ENCODE measurements at regions not wholly inside any gene's neighbourhood (a gene's known extent, or its start where the extent isn't known, plus 50 kb on each side); places are given as distances from the start of the nearest gene placed in this dataset.

GRCh38 chr4:81652069-81652478 is 180.4 kb upstream of the RASGEF1B start:
- H3K4me1 ChIP-seq (ENCODE audit: control insufficient read depth, insufficient read depth, low read length) = peaks cover 4% of the 10 kb centered on the region
- DNase-seq (ENCODE audit: low read depth) = no peak
- H3K4me3 ChIP-seq (ENCODE audit: low read length) = no peak overlapping the region
- no peak overlapping the region for H3K9ac ChIP-seq (ENCODE audit: low read length)
- no peaks in the 10 kb centered on the region for H3K27me3 ChIP-seq (replicated peaks; ENCODE audit: control insufficient read depth, insufficient read depth, low read length)
- H3K36me3 ChIP-seq (ENCODE audit: control insufficient read depth, insufficient read depth, low read length, severe bottlenecking) = no peaks in the 10 kb centered on the region
- no peaks in the 10 kb centered on the region for H3K9me3 ChIP-seq (ENCODE audit: control insufficient read depth, low read length)

- no peaks in the 10 kb centered on the region for H3K9me3 ChIP-seq (ENCODE audit: control insufficient read depth, low read length)
- no peaks in the 10 kb centered on the region for H3K27me3 ChIP-seq (replicated peaks; ENCODE audit: control insufficient read depth, insufficient read depth, low read length)
- no peak overlapping the region for H3K4me3 ChIP-seq (ENCODE audit: low read length)
- no peak for DNase-seq (ENCODE audit: low read depth)
- H3K9ac ChIP-seq (ENCODE audit: low read length) = no peak overlapping the region
- peaks cover 4% of the 10 kb centered on the region for H3K4me1 ChIP-seq (ENCODE audit: control insufficient read depth, insufficient read depth, low read length)
- no peaks in the 10 kb centered on the region for H3K36me3 ChIP-seq (ENCODE audit: control insufficient read depth, insufficient read depth, low read length, severe bottlenecking)
These were observed 179.7 kb upstream of the RASGEF1B start for GRCh38 chr4:81651243-81651899.

GRCh38 chr4:81650606-81651242 is 179.0 kb upstream of the RASGEF1B start:
- no peak for DNase-seq (ENCODE audit: low read depth)
- no peak overlapping the region for H3K4me3 ChIP-seq (ENCODE audit: low read length)
- H3K27me3 ChIP-seq (replicated peaks; ENCODE audit: control insufficient read depth, insufficient read depth, low read length) = no peaks in the 10 kb centered on the region
- H3K4me1 ChIP-seq (ENCODE audit: control insufficient read depth, insufficient read depth, low read length) = peaks cover 4% of the 10 kb centered on the region
- H3K9ac ChIP-seq (ENCODE audit: low read length) = no peak overlapping the region
- H3K36me3 ChIP-seq (ENCODE audit: control insufficient read depth, insufficient read depth, low read length, severe bottlenecking) = no peaks in the 10 kb centered on the region
- H3K9me3 ChIP-seq (ENCODE audit: control insufficient read depth, low read length) = no peaks in the 10 kb centered on the region

GRCh38 chr4:81648576-81649275 is 177.0 kb upstream of the RASGEF1B start:
- H3K9me3 ChIP-seq (ENCODE audit: control insufficient read depth, low read length) = no peaks in the 10 kb centered on the region
- H3K4me3 ChIP-seq (ENCODE audit: low read length) = no peak overlapping the region

GRCh38 chr4:81647388-81647787 is 175.7 kb upstream of the RASGEF1B start:
- H3K27me3 ChIP-seq (replicated peaks; ENCODE audit: control insufficient read depth, insufficient read depth, low read length) = no peaks in the 10 kb centered on the region
- no peak overlapping the region for H3K4me3 ChIP-seq (ENCODE audit: low read length)
- no peaks in the 10 kb centered on the region for H3K36me3 ChIP-seq (ENCODE audit: control insufficient read depth, insufficient read depth, low read length, severe bottlenecking)
- no peaks in the 10 kb centered on the region for H3K9me3 ChIP-seq (ENCODE audit: control insufficient read depth, low read length)
- no peak for DNase-seq (ENCODE audit: low read depth)
- peaks cover 4% of the 10 kb centered on the region for H3K4me1 ChIP-seq (ENCODE audit: control insufficient read depth, insufficient read depth, low read length)
- no peak overlapping the region for H3K9ac ChIP-seq (ENCODE audit: low read length)

More at GRCh38 chr4:81648576-81649275, 177.0 kb upstream of the RASGEF1B start:
- Histone ChIP-seq H3K36me3 (ENCODE audit: control insufficient read depth, insufficient read depth, low read length, severe bottlenecking) (no peaks in the 10 kb centered on the region), H3K4me1 (ENCODE audit: control insufficient read depth, insufficient read depth, low read length) (peaks cover 4% of the 10 kb centered on the region), H3K9ac (ENCODE audit: low read length) (no peak overlapping the region), H3K27me3 (replicated peaks; ENCODE audit: control insufficient read depth, insufficient read depth, low read length) (no peaks in the 10 kb centered on the region)
- no peak for DNase-seq (ENCODE audit: low read depth)

- no peak overlapping the region for H3K9ac ChIP-seq (ENCODE audit: low read length)
- H3K4me3 ChIP-seq (ENCODE audit: low read length) = no peak overlapping the region
- no peaks in the 10 kb centered on the region for H3K9me3 ChIP-seq (ENCODE audit: control insufficient read depth, low read length)
- no peak for DNase-seq (ENCODE audit: low read depth)
- no peaks in the 10 kb centered on the region for H3K36me3 ChIP-seq (ENCODE audit: control insufficient read depth, insufficient read depth, low read length, severe bottlenecking)
- no peaks in the 10 kb centered on the region for H3K27me3 ChIP-seq (replicated peaks; ENCODE audit: control insufficient read depth, insufficient read depth, low read length)
- no peaks in the 10 kb centered on the region for H3K4me1 ChIP-seq (ENCODE audit: control insufficient read depth, insufficient read depth, low read length)
These were observed 170.8 kb upstream of the RASGEF1B start for GRCh38 chr4:81642543-81642942.

- Histone ChIP-seq H3K9me3 (ENCODE audit: control insufficient read depth, low read length) (no peaks in the 10 kb centered on the region), H3K4me1 (ENCODE audit: control insufficient read depth, insufficient read depth, low read length) (no peaks in the 10 kb centered on the region), H3K27me3 (replicated peaks; ENCODE audit: control insufficient read depth, insufficient read depth, low read length) (no peaks in the 10 kb centered on the region), H3K4me3 (ENCODE audit: low read length) (no peak overlapping the region), H3K36me3 (ENCODE audit: control insufficient read depth, insufficient read depth, low read length, severe bottlenecking) (no peaks in the 10 kb centered on the region), H3K9ac (ENCODE audit: low read length) (no peak overlapping the region)
- no peak for DNase-seq (ENCODE audit: low read depth)
These were observed 167.5 kb upstream of the RASGEF1B start for GRCh38 chr4:81639248-81639647.

GRCh38 chr4:81638698-81639097 is 167.0 kb upstream of the RASGEF1B start:
- Histone ChIP-seq H3K4me3 (ENCODE audit: low read length) (no peak overlapping the region), H3K36me3 (ENCODE audit: control insufficient read depth, insufficient read depth, low read length, severe bottlenecking) (no peaks in the 10 kb centered on the region), H3K27me3 (replicated peaks; ENCODE audit: control insufficient read depth, insufficient read depth, low read length) (no peaks in the 10 kb centered on the region), H3K4me1 (ENCODE audit: control insufficient read depth, insufficient read depth, low read length) (no peaks in the 10 kb centered on the region), H3K9ac (ENCODE audit: low read length) (no peak overlapping the region), H3K9me3 (ENCODE audit: control insufficient read depth, low read length) (no peaks in the 10 kb centered on the region)
- no peak for DNase-seq (ENCODE audit: low read depth)

- H3K4me3 ChIP-seq (ENCODE audit: low read length) = no peak overlapping the region
- H3K9me3 ChIP-seq (ENCODE audit: control insufficient read depth, low read length) = no peaks in the 10 kb centered on the region
- H3K27me3 ChIP-seq (replicated peaks; ENCODE audit: control insufficient read depth, insufficient read depth, low read length) = no peaks in the 10 kb centered on the region
- H3K36me3 ChIP-seq (ENCODE audit: control insufficient read depth, insufficient read depth, low read length, severe bottlenecking) = no peaks in the 10 kb centered on the region
- no peak for DNase-seq (ENCODE audit: low read depth)
- peaks cover 12% of the 10 kb centered on the region for H3K4me1 ChIP-seq (ENCODE audit: control insufficient read depth, insufficient read depth, low read length)
- no peak overlapping the region for H3K9ac ChIP-seq (ENCODE audit: low read length)
These were observed 164.0 kb upstream of the RASGEF1B start for GRCh38 chr4:81635739-81636138.

GRCh38 chr4:81634766-81635549 is 163.3 kb upstream of the RASGEF1B start:
- no peaks in the 10 kb centered on the region for H3K9me3 ChIP-seq (ENCODE audit: control insufficient read depth, low read length)
- H3K27me3 ChIP-seq (replicated peaks; ENCODE audit: control insufficient read depth, insufficient read depth, low read length) = no peaks in the 10 kb centered on the region
- no peak for DNase-seq (ENCODE audit: low read depth)
- no peak overlapping the region for H3K4me3 ChIP-seq (ENCODE audit: low read length)
- H3K36me3 ChIP-seq (ENCODE audit: control insufficient read depth, insufficient read depth, low read length, severe bottlenecking) = no peaks in the 10 kb centered on the region
- H3K9ac ChIP-seq (ENCODE audit: low read length) = no peak overlapping the region
- peaks cover 12% of the 10 kb centered on the region for H3K4me1 ChIP-seq (ENCODE audit: control insufficient read depth, insufficient read depth, low read length)

- no peak overlapping the region for H3K4me3 ChIP-seq (ENCODE audit: low read length)
- no peaks in the 10 kb centered on the region for H3K36me3 ChIP-seq (ENCODE audit: control insufficient read depth, insufficient read depth, low read length, severe bottlenecking)
- no peak overlapping the region for H3K9ac ChIP-seq (ENCODE audit: low read length)
- peaks cover 12% of the 10 kb centered on the region for H3K4me1 ChIP-seq (ENCODE audit: control insufficient read depth, insufficient read depth, low read length)
- H3K27me3 ChIP-seq (replicated peaks; ENCODE audit: control insufficient read depth, insufficient read depth, low read length) = no peaks in the 10 kb centered on the region
- no peak for DNase-seq (ENCODE audit: low read depth)
- no peaks in the 10 kb centered on the region for H3K9me3 ChIP-seq (ENCODE audit: control insufficient read depth, low read length)
These were observed 162.5 kb upstream of the RASGEF1B start for GRCh38 chr4:81634165-81634564.

Measured in adipocyte (in vitro differentiated cells).